GM18861 (cell line): ENCODE measurements at regions not wholly inside any gene's neighbourhood (a gene's known extent, or its start where the extent isn't known, plus 50 kb on each side); places are given as distances from the start of the nearest gene placed in this dataset.
"Not testable (repeated sequence)": the region's sequence is repeated elsewhere in the genome, so short reads cannot be mapped to it uniquely, and the experiment has no call there.

Source experiments
- ATAC-seq: cut with Tn5 transposase; IDR thresholded peaks from one replicate; pipeline ENCODE4 v1.9.1; 2021; ENCODE audit not compliant: unreplicated experiment

GRCh38 chr6:8651998-8652397 is 216.7 kb upstream of the SLC35B3 start:
- ATAC-seq: no peak

GRCh38 chr6:8645212-8645611 is 209.9 kb upstream of the SLC35B3 start:
- no peak for ATAC-seq

- no peak for ATAC-seq
Measured at GRCh38 chr6:8644306-8644705, 209.0 kb upstream of the SLC35B3 start.

GRCh38 chr6:8642854-8643253 is 207.5 kb upstream of the SLC35B3 start:
- ATAC-seq: no peak

GRCh38 chr6:8642131-8642530 is 206.8 kb upstream of the SLC35B3 start:
- ATAC-seq: no peak

- no peak for ATAC-seq
Measured at GRCh38 chr6:8639928-8640649, 204.7 kb upstream of the SLC35B3 start.

GRCh38 chr6:8637896-8638597 is 202.7 kb upstream of the SLC35B3 start:
- no peak for ATAC-seq

GRCh38 chr6:8633762-8634161 is 198.4 kb upstream of the SLC35B3 start:
- ATAC-seq: no peak

- ATAC-seq: no peak
Measured at GRCh38 chr6:8628736-8629135, 193.4 kb upstream of the SLC35B3 start.

GRCh38 chr6:8628063-8628462 is 192.7 kb upstream of the SLC35B3 start:
- ATAC-seq: no peak

GRCh38 chr6:8627085-8627861 is 191.9 kb upstream of the SLC35B3 start:
- peak; percentile 59 for ATAC-seq

- ATAC-seq: no peak
Measured at GRCh38 chr6:8624665-8625064, 189.3 kb upstream of the SLC35B3 start.

GRCh38 chr6:8623441-8623840 is 188.1 kb upstream of the SLC35B3 start:
- no peak for ATAC-seq

GRCh38 chr6:8619853-8620252 is 184.5 kb upstream of the SLC35B3 start:
- no peak for ATAC-seq

GRCh38 chr6:8619408-8619807 is 184.1 kb upstream of the SLC35B3 start:
- not testable (repeated sequence) for ATAC-seq

GRCh38 chr6:8608737-8609136 is 173.4 kb upstream of the SLC35B3 start:
- ATAC-seq: no peak

GRCh38 chr6:8589941-8590729 is 154.8 kb upstream of the SLC35B3 start:
- no peak for ATAC-seq

- no peak for ATAC-seq
Measured at GRCh38 chr6:8588176-8588575, 152.8 kb upstream of the SLC35B3 start.

GRCh38 chr6:8583291-8583690 is 147.9 kb upstream of the SLC35B3 start:
- no peak for ATAC-seq

- no peak for ATAC-seq
Measured at GRCh38 chr6:8579372-8579771, 144.0 kb upstream of the SLC35B3 start.

GRCh38 chr6:8578006-8578405 is 142.7 kb upstream of the SLC35B3 start:
- ATAC-seq: no peak
